ENCODE measurements at regions not wholly inside any gene's neighbourhood (a gene's known extent, or its start where the extent isn't known, plus 50 kb on each side); places are given as distances from the start of the nearest gene placed in this dataset.

DNA sequence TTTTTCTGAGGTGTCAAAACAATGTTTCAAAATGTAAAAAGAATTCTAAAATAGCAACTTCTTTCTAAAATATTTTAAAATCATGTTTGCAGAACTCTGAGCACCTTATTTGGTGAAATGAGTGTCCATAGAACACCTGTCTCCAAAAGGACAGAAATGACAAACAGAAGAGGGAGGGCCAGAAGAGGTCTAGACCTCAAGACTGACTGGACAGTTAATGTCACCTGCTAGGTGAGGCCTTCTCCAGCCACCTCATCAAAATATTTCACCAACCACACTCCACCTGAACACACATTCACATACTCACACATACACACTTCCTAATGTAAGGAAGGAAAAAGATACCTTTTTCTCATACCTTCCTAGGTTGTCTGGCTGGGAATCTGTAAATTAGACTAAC is 147.8 kb upstream of the PLEKHA5 start:
- peaks cover 7% of the 10 kb centered on the region for H3K9me3 Mint-ChIP-seq (ENCODE audit: low read depth)
- no peak overlapping the region for H3K4me3 Mint-ChIP-seq (ENCODE audit: unreplicated experiment)
- peaks cover 4% of the 10 kb centered on the region for H3K36me3 Mint-ChIP-seq (ENCODE audit: low read depth)
- no peak for TF ChIP-seq CTCF (IDR thresholded peaks at IDR 0.05)
- no peak for DNase-seq (ENCODE audit: low spot score)
- no peaks in the 10 kb centered on the region for H3K27me3 Mint-ChIP-seq (ENCODE audit: low read depth)
- H3K27ac Mint-ChIP-seq (ENCODE audit: unreplicated experiment) = no peak overlapping the region
- H3K4me1 Mint-ChIP-seq (ENCODE audit: low read depth) = no peaks in the 10 kb centered on the region

DNA sequence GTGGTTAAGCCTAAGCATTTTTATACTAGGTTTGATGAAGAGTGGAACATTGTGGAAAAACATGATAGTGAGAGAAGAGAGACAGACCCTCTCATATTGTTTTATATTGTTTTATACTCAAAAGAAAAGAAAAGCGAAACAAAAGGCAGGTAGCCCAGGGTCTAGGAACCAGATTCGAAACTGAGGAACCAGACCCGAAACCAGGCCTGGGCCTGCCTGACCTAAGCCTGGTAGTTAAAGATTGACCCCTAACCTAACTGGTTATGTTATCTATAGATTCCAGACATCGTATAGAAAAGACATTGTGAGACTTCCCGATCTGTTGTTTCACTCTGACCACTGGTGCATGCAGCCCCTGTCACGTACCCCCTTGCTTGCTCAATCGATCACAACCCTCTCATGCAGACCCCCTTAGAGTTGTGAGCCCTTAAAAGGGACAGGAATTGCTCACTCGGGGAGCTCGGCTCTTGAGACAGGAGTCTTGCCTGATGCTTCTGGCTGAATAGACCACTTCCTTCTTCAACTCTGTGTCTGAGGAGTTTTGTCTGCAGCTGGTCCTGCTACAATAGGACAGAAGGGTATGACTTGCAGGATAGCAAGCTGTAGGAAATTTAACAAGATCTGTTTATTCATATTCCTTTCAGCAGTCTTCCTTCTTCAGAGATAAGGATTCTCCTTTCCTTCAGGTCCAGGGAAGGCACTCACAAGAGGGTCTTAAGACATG is 147.1 kb upstream of the PLEKHA5 start:
- no peak overlapping the region for H3K27ac Mint-ChIP-seq (ENCODE audit: unreplicated experiment)
- TF ChIP-seq CTCF (IDR thresholded peaks at IDR 0.05) = no peak
- H3K4me3 Mint-ChIP-seq (ENCODE audit: unreplicated experiment) = no peak overlapping the region
- H3K4me1 Mint-ChIP-seq (ENCODE audit: low read depth) = no peaks in the 10 kb centered on the region
- no peak for DNase-seq (ENCODE audit: low spot score)
- no peaks in the 10 kb centered on the region for H3K27me3 Mint-ChIP-seq (ENCODE audit: low read depth)
- H3K9me3 Mint-ChIP-seq (ENCODE audit: low read depth) = peaks cover 2% of the 10 kb centered on the region
- H3K36me3 Mint-ChIP-seq (ENCODE audit: low read depth) = peaks cover 2% of the 10 kb centered on the region

- no peak for TF ChIP-seq CTCF (IDR thresholded peaks at IDR 0.05)
- no peak for DNase-seq (ENCODE audit: low spot score)
- Mint-ChIP-seq H3K27me3 (ENCODE audit: low read depth) (peaks cover 2% of the 10 kb centered on the region), H3K4me3 (ENCODE audit: unreplicated experiment) (no peak overlapping the region), H3K4me1 (ENCODE audit: low read depth) (no peaks in the 10 kb centered on the region), H3K9me3 (ENCODE audit: low read depth) (peaks cover 2% of the 10 kb centered on the region), H3K27ac (ENCODE audit: unreplicated experiment) (no peak overlapping the region), H3K36me3 (ENCODE audit: low read depth) (peaks cover 2% of the 10 kb centered on the region)
Observed at GRCh38 chr12:18983854-18984253, 145.7 kb upstream of the PLEKHA5 start.

- H3K9me3 Mint-ChIP-seq (ENCODE audit: low read depth) = no peaks in the 10 kb centered on the region
- DNase-seq (ENCODE audit: low spot score) = no peak
- no peak overlapping the region for H3K27ac Mint-ChIP-seq (ENCODE audit: unreplicated experiment)
- H3K36me3 Mint-ChIP-seq (ENCODE audit: low read depth) = peaks cover 2% of the 10 kb centered on the region
- H3K27me3 Mint-ChIP-seq (ENCODE audit: low read depth) = peaks cover 5% of the 10 kb centered on the region
- TF ChIP-seq CTCF (IDR thresholded peaks at IDR 0.05) = no peak
- no peaks in the 10 kb centered on the region for H3K4me1 Mint-ChIP-seq (ENCODE audit: low read depth)
- no peak overlapping the region for H3K4me3 Mint-ChIP-seq (ENCODE audit: unreplicated experiment)
Observed at GRCh38 chr12:18990856-18991255, 138.7 kb upstream of the PLEKHA5 start.

- DNase-seq (ENCODE audit: low spot score) = no peak
- peaks cover 7% of the 10 kb centered on the region for H3K9me3 Mint-ChIP-seq (ENCODE audit: low read depth)
- H3K4me1 Mint-ChIP-seq (ENCODE audit: low read depth) = no peaks in the 10 kb centered on the region
- peaks cover 5% of the 10 kb centered on the region for H3K27me3 Mint-ChIP-seq (ENCODE audit: low read depth)
- TF ChIP-seq CTCF (IDR thresholded peaks at IDR 0.05) = no peak
- peaks cover 2% of the 10 kb centered on the region for H3K36me3 Mint-ChIP-seq (ENCODE audit: low read depth)
- H3K4me3 Mint-ChIP-seq (ENCODE audit: unreplicated experiment) = no peak overlapping the region
- H3K27ac Mint-ChIP-seq (ENCODE audit: unreplicated experiment) = no peak overlapping the region
Observed at GRCh38 chr12:18992336-18992735, 137.2 kb upstream of the PLEKHA5 start.
